ENCODE measurements at regions not wholly inside any gene's neighbourhood (a gene's known extent, or its start where the extent isn't known, plus 50 kb on each side); places are given as distances from the start of the nearest gene placed in this dataset.
"Not testable (repeated sequence)": the region's sequence is repeated elsewhere in the genome, so short reads cannot be mapped to it uniquely, and the experiment has no call there.

- Histone ChIP-seq H3K4me3 (no peak overlapping the region), H3K4me1 (no peaks in the 10 kb centered on the region), H3K27ac (no peak overlapping the region), H3K27me3 (no peaks in the 10 kb centered on the region), H3K9me3 (no peaks in the 10 kb centered on the region), H3K36me3 (no peaks in the 10 kb centered on the region)
- DNase-seq, result no peak
- TF ChIP-seq CTCF (IDR thresholded peaks at IDR 0.05) (no peak), POLR2A (IDR thresholded peaks at IDR 0.05) (no peak)
These were observed 548.1 kb upstream of the GYPC start for GRCh38 chr2:126107883-126108282.

- no peak overlapping the region for H3K4me3 ChIP-seq
- DNase-seq, result no peak
- no peaks in the 10 kb centered on the region for H3K4me1 ChIP-seq
- no peak for TF ChIP-seq CTCF (IDR thresholded peaks at IDR 0.05)
- TF ChIP-seq POLR2A (IDR thresholded peaks at IDR 0.05), result no peak
- H3K27me3 ChIP-seq, result no peaks in the 10 kb centered on the region
- no peaks in the 10 kb centered on the region for H3K36me3 ChIP-seq
- no peaks in the 10 kb centered on the region for H3K9me3 ChIP-seq
- no peak overlapping the region for H3K27ac ChIP-seq
These were observed 540.0 kb upstream of the GYPC start for GRCh38 chr2:126115975-126116374.

GRCh38 chr2:126117886-126118285, 538.1 kb upstream of the GYPC start:
- TF ChIP-seq POLR2A (IDR thresholded peaks at IDR 0.05) (no peak), CTCF (IDR thresholded peaks at IDR 0.05) (no peak)
- no peak overlapping the region for H3K27ac ChIP-seq
- H3K9me3 ChIP-seq, result no peaks in the 10 kb centered on the region
- H3K36me3 ChIP-seq, result no peaks in the 10 kb centered on the region
- no peak overlapping the region for H3K4me3 ChIP-seq
- no peak for DNase-seq
- no peaks in the 10 kb centered on the region for H3K27me3 ChIP-seq
- H3K4me1 ChIP-seq, result no peaks in the 10 kb centered on the region

- H3K27me3 ChIP-seq, result no peaks in the 10 kb centered on the region
- no peaks in the 10 kb centered on the region for H3K4me1 ChIP-seq
- H3K27ac ChIP-seq, result no peak overlapping the region
- TF ChIP-seq POLR2A (IDR thresholded peaks at IDR 0.05) (no peak), CTCF (IDR thresholded peaks at IDR 0.05) (no peak)
- DNase-seq, result no peak
- H3K36me3 ChIP-seq, result no peaks in the 10 kb centered on the region
- H3K9me3 ChIP-seq, result no peaks in the 10 kb centered on the region
- no peak overlapping the region for H3K4me3 ChIP-seq
These were observed 510.2 kb upstream of the GYPC start for GRCh38 chr2:126145752-126146151.

GRCh38 chr2:126154256-126154785, 501.6 kb upstream of the GYPC start:
- no peaks in the 10 kb centered on the region for H3K9me3 ChIP-seq
- H3K27ac ChIP-seq, result no peak overlapping the region
- no peaks in the 10 kb centered on the region for H3K4me1 ChIP-seq
- H3K4me3 ChIP-seq, result no peak overlapping the region
- no peak for TF ChIP-seq POLR2A (IDR thresholded peaks at IDR 0.05)
- no peak for TF ChIP-seq CTCF (IDR thresholded peaks at IDR 0.05)
- H3K27me3 ChIP-seq, result no peaks in the 10 kb centered on the region
- DNase-seq, result no peak
- H3K36me3 ChIP-seq, result no peaks in the 10 kb centered on the region

GRCh38 chr2:126160950-126161349, 495.0 kb upstream of the GYPC start:
- H3K4me1 ChIP-seq, H3K27ac ChIP-seq, H3K27me3 ChIP-seq, H3K9me3 ChIP-seq, H3K4me3 ChIP-seq, DNase-seq, H3K36me3 ChIP-seq: not testable (repeated sequence)
